Liver (tissue), 2 donors: ENCODE measurements at regions not wholly inside any gene's neighbourhood (a gene's known extent, or its start where the extent isn't known, plus 50 kb on each side); places are given as distances from the start of the nearest gene placed in this dataset.

Experiments
- TF ChIP-seq, protein P1 (sequence below): fragments of 150-350 bp; IDR thresholded peaks from 2 replicates; pipeline ENCODE4 v1.5.1; 2017; ENCODE audit warnings: improper control_type of control experiment, low read depth, low read length; ENCODE audit not compliant: missing input control
- TF ChIP-seq, protein P2 (sequence below): IDR thresholded peaks from 2 replicates; pipeline ENCODE4 v1.6.1; 2016; ENCODE audit warnings: antibody characterized with exemption, mild to moderate bottlenecking
- donor health status: healthy.

DNA sequence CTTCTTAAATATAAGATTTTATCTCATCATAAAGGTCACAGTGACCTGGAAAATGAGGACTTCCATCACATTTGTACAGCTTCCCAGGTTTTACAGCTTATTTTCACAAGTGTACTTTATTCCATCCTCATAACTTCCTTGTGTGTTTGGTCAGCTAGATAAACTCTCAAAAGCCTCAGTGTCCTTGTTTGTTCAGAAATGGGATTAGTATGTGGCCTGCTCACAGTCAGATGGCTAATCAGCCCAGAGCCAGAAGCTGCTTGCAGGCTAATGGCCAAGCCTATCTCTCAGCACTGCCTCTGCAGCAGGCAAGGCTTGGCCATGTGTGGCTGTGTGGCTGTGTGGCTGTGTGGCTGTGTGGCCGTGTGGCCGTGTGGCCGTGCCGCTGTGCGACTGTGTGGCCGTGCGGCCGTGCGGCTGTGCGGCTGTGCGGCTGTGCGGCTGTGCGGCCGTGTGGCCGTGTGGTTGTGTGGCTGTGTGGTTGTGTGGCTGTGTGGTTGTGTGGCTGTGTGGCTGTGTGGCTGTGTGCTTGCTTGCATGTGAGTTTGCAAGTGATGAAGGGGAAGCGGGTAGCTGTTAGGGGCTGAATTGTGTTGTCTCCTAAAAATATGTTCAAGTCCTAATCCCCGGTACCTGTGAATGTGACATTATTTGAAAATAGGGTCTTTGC, 233.0 kb upstream of the TNP1 start:
- TF ChIP-seq, protein P1, sequence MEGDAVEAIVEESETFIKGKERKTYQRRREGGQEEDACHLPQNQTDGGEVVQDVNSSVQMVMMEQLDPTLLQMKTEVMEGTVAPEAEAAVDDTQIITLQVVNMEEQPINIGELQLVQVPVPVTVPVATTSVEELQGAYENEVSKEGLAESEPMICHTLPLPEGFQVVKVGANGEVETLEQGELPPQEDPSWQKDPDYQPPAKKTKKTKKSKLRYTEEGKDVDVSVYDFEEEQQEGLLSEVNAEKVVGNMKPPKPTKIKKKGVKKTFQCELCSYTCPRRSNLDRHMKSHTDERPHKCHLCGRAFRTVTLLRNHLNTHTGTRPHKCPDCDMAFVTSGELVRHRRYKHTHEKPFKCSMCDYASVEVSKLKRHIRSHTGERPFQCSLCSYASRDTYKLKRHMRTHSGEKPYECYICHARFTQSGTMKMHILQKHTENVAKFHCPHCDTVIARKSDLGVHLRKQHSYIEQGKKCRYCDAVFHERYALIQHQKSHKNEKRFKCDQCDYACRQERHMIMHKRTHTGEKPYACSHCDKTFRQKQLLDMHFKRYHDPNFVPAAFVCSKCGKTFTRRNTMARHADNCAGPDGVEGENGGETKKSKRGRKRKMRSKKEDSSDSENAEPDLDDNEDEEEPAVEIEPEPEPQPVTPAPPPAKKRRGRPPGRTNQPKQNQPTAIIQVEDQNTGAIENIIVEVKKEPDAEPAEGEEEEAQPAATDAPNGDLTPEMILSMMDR = no peak
- TF ChIP-seq, protein P2, sequence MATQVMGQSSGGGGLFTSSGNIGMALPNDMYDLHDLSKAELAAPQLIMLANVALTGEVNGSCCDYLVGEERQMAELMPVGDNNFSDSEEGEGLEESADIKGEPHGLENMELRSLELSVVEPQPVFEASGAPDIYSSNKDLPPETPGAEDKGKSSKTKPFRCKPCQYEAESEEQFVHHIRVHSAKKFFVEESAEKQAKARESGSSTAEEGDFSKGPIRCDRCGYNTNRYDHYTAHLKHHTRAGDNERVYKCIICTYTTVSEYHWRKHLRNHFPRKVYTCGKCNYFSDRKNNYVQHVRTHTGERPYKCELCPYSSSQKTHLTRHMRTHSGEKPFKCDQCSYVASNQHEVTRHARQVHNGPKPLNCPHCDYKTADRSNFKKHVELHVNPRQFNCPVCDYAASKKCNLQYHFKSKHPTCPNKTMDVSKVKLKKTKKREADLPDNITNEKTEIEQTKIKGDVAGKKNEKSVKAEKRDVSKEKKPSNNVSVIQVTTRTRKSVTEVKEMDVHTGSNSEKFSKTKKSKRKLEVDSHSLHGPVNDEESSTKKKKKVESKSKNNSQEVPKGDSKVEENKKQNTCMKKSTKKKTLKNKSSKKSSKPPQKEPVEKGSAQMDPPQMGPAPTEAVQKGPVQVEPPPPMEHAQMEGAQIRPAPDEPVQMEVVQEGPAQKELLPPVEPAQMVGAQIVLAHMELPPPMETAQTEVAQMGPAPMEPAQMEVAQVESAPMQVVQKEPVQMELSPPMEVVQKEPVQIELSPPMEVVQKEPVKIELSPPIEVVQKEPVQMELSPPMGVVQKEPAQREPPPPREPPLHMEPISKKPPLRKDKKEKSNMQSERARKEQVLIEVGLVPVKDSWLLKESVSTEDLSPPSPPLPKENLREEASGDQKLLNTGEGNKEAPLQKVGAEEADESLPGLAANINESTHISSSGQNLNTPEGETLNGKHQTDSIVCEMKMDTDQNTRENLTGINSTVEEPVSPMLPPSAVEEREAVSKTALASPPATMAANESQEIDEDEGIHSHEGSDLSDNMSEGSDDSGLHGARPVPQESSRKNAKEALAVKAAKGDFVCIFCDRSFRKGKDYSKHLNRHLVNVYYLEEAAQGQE = no peak
